G401 (cell line): ENCODE measurements at regions not wholly inside any gene's neighbourhood (a gene's known extent, or its start where the extent isn't known, plus 50 kb on each side); places are given as distances from the start of the nearest gene placed in this dataset.
"Not testable (repeated sequence)": the region's sequence is repeated elsewhere in the genome, so short reads cannot be mapped to it uniquely, and the experiment has no call there.

Experiments used
- DNase-seq: peaks from one replicate; pipeline ENCODE4 v3.0.0-alpha.2; 2015; ENCODE audit warnings: low spot score
- in situ Hi-C: cut with HindIII; loops from 2 replicates; pipeline ENCODE4 v1.10.0; 2016; ENCODE audit warnings: low sequenced_read_pairs, mixed read lengths

GRCh38 chr6:12490904-12491571 is 200.9 kb downstream of the EDN1 start:
- in situ Hi-C loops: no loop called here
- no peak for DNase-seq

- DNase-seq, in situ Hi-C loops: not testable (repeated sequence)
Measured at GRCh38 chr6:12492929-12493328, 202.8 kb downstream of the EDN1 start.

GRCh38 chr6:12493446-12493845 is 203.3 kb downstream of the EDN1 start:
- DNase-seq: no peak
- in situ Hi-C loops: no loop called here

GRCh38 chr6:12494161-12494560 is 204.0 kb downstream of the EDN1 start:
- no peak for DNase-seq
- in situ Hi-C loops: no loop called here

GRCh38 chr6:12501990-12502389 is 211.8 kb downstream of the EDN1 start:
- in situ Hi-C loops: no loop called here
- DNase-seq: no peak

- DNase-seq: no peak
Measured at GRCh38 chr6:12504325-12504966, 212.1 kb upstream of the PHACTR1 start.

GRCh38 chr6:12505486-12505885 is 211.1 kb upstream of the PHACTR1 start:
- in situ Hi-C loops: no loop called here

More at GRCh38 chr6:12504325-12504966, 212.1 kb upstream of the PHACTR1 start:
- in situ Hi-C loops: no loop called here

GRCh38 chr6:12506159-12506558 is 210.4 kb upstream of the PHACTR1 start:
- in situ Hi-C loops: no loop called here
- DNase-seq: no peak

More at GRCh38 chr6:12505486-12505885, 211.1 kb upstream of the PHACTR1 start:
- DNase-seq: no peak

- in situ Hi-C loops: no loop called here
Measured at GRCh38 chr6:12507636-12508035, 208.9 kb upstream of the PHACTR1 start.

GRCh38 chr6:12508553-12508952 is 208.0 kb upstream of the PHACTR1 start:
- in situ Hi-C loops: no loop called here
- DNase-seq: no peak

More at GRCh38 chr6:12507636-12508035, 208.9 kb upstream of the PHACTR1 start:
- DNase-seq: no peak

GRCh38 chr6:12509060-12509459 is 207.5 kb upstream of the PHACTR1 start:
- DNase-seq: no peak
- in situ Hi-C loops: no loop called here

GRCh38 chr6:12516070-12516469 is 200.5 kb upstream of the PHACTR1 start:
- in situ Hi-C loops: no loop called here
- DNase-seq: no peak

GRCh38 chr6:12522347-12522746 is 194.2 kb upstream of the PHACTR1 start:
- DNase-seq: no peak
- in situ Hi-C loops: no loop called here

GRCh38 chr6:12523726-12524125 is 192.8 kb upstream of the PHACTR1 start:
- in situ Hi-C loops: no loop called here
- DNase-seq: no peak

GRCh38 chr6:12525276-12525675 is 191.3 kb upstream of the PHACTR1 start:
- DNase-seq: no peak
- in situ Hi-C loops: no loop called here

GRCh38 chr6:12527339-12527738 is 189.2 kb upstream of the PHACTR1 start:
- DNase-seq: no peak
- in situ Hi-C loops: no loop called here

GRCh38 chr6:12528136-12528535 is 188.4 kb upstream of the PHACTR1 start:
- DNase-seq: no peak
- in situ Hi-C loops: no loop called here

- no peak for DNase-seq
- in situ Hi-C loops: no loop called here
Measured at GRCh38 chr6:12528581-12529363, 187.8 kb upstream of the PHACTR1 start.

- in situ Hi-C loops: no loop called here
- DNase-seq: no peak
Measured at GRCh38 chr6:12529364-12530019, 187.1 kb upstream of the PHACTR1 start.

- no peak for DNase-seq
- in situ Hi-C loops: no loop called here
Measured at GRCh38 chr6:12530345-12530744, 186.2 kb upstream of the PHACTR1 start.
